ENCODE measurements at regions not wholly inside any gene's neighbourhood (a gene's known extent, or its start where the extent isn't known, plus 50 kb on each side); places are given as distances from the start of the nearest gene placed in this dataset.

- no peak for DNase-seq
- Histone ChIP-seq H3K27me3 (no peaks in the 10 kb centered on the region), H3K27ac (no peak overlapping the region), H3K4me1 (peaks cover 30 to 49% of the 10 kb centered on the region in 2 donors), H3K36me3 (no peaks in the 10 kb centered on the region), H3K9me3 (no peaks in the 10 kb centered on the region), H3K4me3 (replicated peaks in 1 of 3) (no peak overlapping the region)
- TF ChIP-seq POLR2A (IDR thresholded peaks at IDR 0.05): no peak
- TF ChIP-seq CTCF (IDR thresholded peaks at IDR 0.05): no peak
- intact Hi-C loops (cut with DNase I): no loop called here
- WGBS, 2 donors: 84 to 97% methylated on average over 9 of the region's 9 CpGs
Measured at GRCh38 chr1:8092657-8093056, 66.5 kb upstream of the ERRFI1 start.

- Histone ChIP-seq H3K9me3 (no peaks in the 10 kb centered on the region), H3K4me1 (peaks cover 23 to 49% of the 10 kb centered on the region in 2 donors)
- 92 to 94% methylated on average over 2 of the region's 2 CpGs for WGBS, 2 donors
Measured at GRCh38 chr1:8091691-8092090, 65.6 kb upstream of the ERRFI1 start.

GRCh38 chr1:8090241-8090702, 64.2 kb upstream of the ERRFI1 start:
- intact Hi-C loops (cut with DNase I): no loop called here
- Histone ChIP-seq H3K9me3 (no peaks in the 10 kb centered on the region), H3K4me1 (peaks cover 25 to 39% of the 10 kb centered on the region in 2 donors), H3K4me3 (replicated peaks in 1 of 3) (no peak overlapping the region), H3K27me3 (no peaks in the 10 kb centered on the region), H3K27ac (peak overlapping the region; percentile 16 to 64 (median 53)), H3K36me3 (no peaks in the 10 kb centered on the region)
- 53 to 54% methylated on average over 2 of the region's 2 CpGs for WGBS, 2 donors
- TF ChIP-seq CTCF (IDR thresholded peaks at IDR 0.05): no peak
- no peak for TF ChIP-seq POLR2A (IDR thresholded peaks at IDR 0.05)
- DNase-seq: no peak

More at GRCh38 chr1:8091691-8092090, 65.6 kb upstream of the ERRFI1 start:
- intact Hi-C loops (cut with DNase I): no loop called here
- DNase-seq: no peak
- TF ChIP-seq POLR2A (IDR thresholded peaks at IDR 0.05): no peak
- no peak for TF ChIP-seq CTCF (IDR thresholded peaks at IDR 0.05)
- Histone ChIP-seq H3K27ac (no peak overlapping the region), H3K27me3 (no peaks in the 10 kb centered on the region), H3K4me3 (replicated peaks in 1 of 3) (no peak overlapping the region), H3K36me3 (no peaks in the 10 kb centered on the region)

GRCh38 chr1:8089535-8090228, 63.6 kb upstream of the ERRFI1 start:
- Histone ChIP-seq H3K9me3 (no peaks in the 10 kb centered on the region), H3K27me3 (no peaks in the 10 kb centered on the region), H3K4me1 (peaks cover 19 to 37% of the 10 kb centered on the region in 2 donors), H3K27ac (peak overlapping the region in 2 of 3 donors; percentile 53 to 64), H3K36me3 (no peaks in the 10 kb centered on the region), H3K4me3 (replicated peaks in 1 of 3) (no peak overlapping the region)
- 87 to 92% methylated on average over 10 of the region's 10 CpGs for WGBS, 2 donors
- DNase-seq: no peak
- intact Hi-C loops (cut with DNase I): no loop called here
- TF ChIP-seq POLR2A (IDR thresholded peaks at IDR 0.05) (no peak), CTCF (IDR thresholded peaks at IDR 0.05) (no peak)

- peak overlapping the region in 1 of 3 donors; percentile 57 for H3K27ac ChIP-seq
- H3K4me3 ChIP-seq (replicated peaks in 1 of 3): no peak overlapping the region
- no peaks in the 10 kb centered on the region for H3K9me3 ChIP-seq
- DNase-seq: no peak
- peaks cover 38 to 52% of the 10 kb centered on the region in 2 donors for H3K4me1 ChIP-seq
- no peak for TF ChIP-seq POLR2A (IDR thresholded peaks at IDR 0.05)
- TF ChIP-seq CTCF (IDR thresholded peaks at IDR 0.05): no peak
- H3K27me3 ChIP-seq: no peaks in the 10 kb centered on the region
- intact Hi-C loops (cut with DNase I): no loop called here
- 95 to 100% methylated on average over 1 of the region's 1 CpG for WGBS, 2 donors
- H3K36me3 ChIP-seq: no peaks in the 10 kb centered on the region
Measured at GRCh38 chr1:8086055-8086454, 59.9 kb upstream of the ERRFI1 start.
